GM23338 (cell line): ENCODE measurements at regions not wholly inside any gene's neighbourhood (a gene's known extent, or its start where the extent isn't known, plus 50 kb on each side); places are given as distances from the start of the nearest gene placed in this dataset.

Experiments used
- CTCF ChIP-seq, 2 experiments: fragments of 200-600 bp in 1 of 2; sonication (generic) in 1 of 2; conservative IDR thresholded peaks; 2 replicates each; pipeline versions ENCODE4 v1.5.1 to v1.6.1; 2016 to 2017; ENCODE audit warnings: antibody characterized with exemption in 2 of 2, low read depth in 2 of 2, mild to moderate bottlenecking in 2 of 2, moderate library complexity in 1 of 2
- EZH2 ChIP-seq: fragments of 200-600 bp; sonication (generic); IDR thresholded peaks from one replicate; pipeline ENCODE4 v1.8.0; 2017; ENCODE audit warnings: antibody characterized with exemption, mild to moderate bottlenecking, low read depth; ENCODE audit not compliant: unreplicated experiment
- EZH2phosphoT487 ChIP-seq: fragments of 200-600 bp; sonication (generic); IDR thresholded peaks from one replicate; pipeline ENCODE4 v1.8.1; 2018; ENCODE audit warnings: antibody characterized with exemption; ENCODE audit not compliant: unreplicated experiment
- POLR2AphosphoS5 ChIP-seq: IDR thresholded peaks from 2 replicates; pipeline ENCODE4 v1.6.1; 2016; ENCODE audit warnings: antibody characterized with exemption, low read depth
- ZNF331 ChIP-seq: fragments of 250-450 bp; sonication (Bioruptor Pico); IDR thresholded peaks from 2 replicates; pipeline ENCODE4 v1.5.0; 2020; ENCODE audit warnings: low read depth, mild to moderate bottlenecking, moderate library complexity
- TF ChIP-seq, protein P1 (sequence below): IDR thresholded peaks from one replicate; pipeline ENCODE4 v1.6.1; 2018; ENCODE audit warnings: antibody characterized with exemption; ENCODE audit not compliant: unreplicated experiment

- TF ChIP-seq EZH2 (no peak), CTCF (conservative IDR thresholded peaks at IDR 0.05; ENCODE audit: low read depth in 2 of 2) (no peak), ZNF331 (CRISPR knock-in tag) (no peak), EZH2phosphoT487 (no peak), POLR2AphosphoS5 (no peak)
- TF ChIP-seq, protein P1, sequence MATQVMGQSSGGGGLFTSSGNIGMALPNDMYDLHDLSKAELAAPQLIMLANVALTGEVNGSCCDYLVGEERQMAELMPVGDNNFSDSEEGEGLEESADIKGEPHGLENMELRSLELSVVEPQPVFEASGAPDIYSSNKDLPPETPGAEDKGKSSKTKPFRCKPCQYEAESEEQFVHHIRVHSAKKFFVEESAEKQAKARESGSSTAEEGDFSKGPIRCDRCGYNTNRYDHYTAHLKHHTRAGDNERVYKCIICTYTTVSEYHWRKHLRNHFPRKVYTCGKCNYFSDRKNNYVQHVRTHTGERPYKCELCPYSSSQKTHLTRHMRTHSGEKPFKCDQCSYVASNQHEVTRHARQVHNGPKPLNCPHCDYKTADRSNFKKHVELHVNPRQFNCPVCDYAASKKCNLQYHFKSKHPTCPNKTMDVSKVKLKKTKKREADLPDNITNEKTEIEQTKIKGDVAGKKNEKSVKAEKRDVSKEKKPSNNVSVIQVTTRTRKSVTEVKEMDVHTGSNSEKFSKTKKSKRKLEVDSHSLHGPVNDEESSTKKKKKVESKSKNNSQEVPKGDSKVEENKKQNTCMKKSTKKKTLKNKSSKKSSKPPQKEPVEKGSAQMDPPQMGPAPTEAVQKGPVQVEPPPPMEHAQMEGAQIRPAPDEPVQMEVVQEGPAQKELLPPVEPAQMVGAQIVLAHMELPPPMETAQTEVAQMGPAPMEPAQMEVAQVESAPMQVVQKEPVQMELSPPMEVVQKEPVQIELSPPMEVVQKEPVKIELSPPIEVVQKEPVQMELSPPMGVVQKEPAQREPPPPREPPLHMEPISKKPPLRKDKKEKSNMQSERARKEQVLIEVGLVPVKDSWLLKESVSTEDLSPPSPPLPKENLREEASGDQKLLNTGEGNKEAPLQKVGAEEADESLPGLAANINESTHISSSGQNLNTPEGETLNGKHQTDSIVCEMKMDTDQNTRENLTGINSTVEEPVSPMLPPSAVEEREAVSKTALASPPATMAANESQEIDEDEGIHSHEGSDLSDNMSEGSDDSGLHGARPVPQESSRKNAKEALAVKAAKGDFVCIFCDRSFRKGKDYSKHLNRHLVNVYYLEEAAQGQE: no peak
These were observed 108.3 kb upstream of the MDFIC start for GRCh38 chr7:114813624-114814023.
